ENCODE measurements at regions not wholly inside any gene's neighbourhood (a gene's known extent, or its start where the extent isn't known, plus 50 kb on each side); places are given as distances from the start of the nearest gene placed in this dataset.

DNA sequence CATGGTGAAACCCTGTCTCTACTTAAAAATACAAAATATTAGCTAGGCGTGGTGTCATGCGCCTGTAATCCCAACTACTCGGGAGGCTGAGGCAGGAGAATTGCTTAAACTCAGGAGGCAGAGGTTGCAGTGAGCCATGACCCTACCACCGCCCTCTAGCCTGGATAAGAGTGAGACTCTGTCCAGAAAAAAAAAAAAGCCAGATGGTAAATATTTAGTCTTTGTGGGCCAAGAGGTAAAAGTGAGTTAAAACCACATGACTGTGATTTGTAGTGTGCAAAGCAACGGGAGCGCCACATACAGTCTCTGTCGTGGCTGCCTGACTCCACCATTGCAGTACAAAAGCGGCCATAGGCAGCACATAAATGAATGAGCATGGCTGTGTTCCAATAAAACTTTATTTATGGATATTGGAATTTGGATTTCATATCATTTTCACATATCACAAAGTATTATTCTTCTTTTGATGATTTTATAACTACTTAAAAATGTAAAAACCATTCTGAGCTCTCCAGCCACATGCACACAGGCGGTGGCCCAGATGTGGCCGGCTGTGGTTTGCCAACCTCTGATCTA lies 51.8 kb upstream of the CASZ1 start:
- Mint-ChIP-seq H3K36me3 (ENCODE audit: low read depth) (no peaks in the 10 kb centered on the region), H3K27me3 (peaks cover 10% of the 10 kb centered on the region), H3K4me1 (ENCODE audit: low read depth) (no peaks in the 10 kb centered on the region), H3K9me3 (peaks cover 10% of the 10 kb centered on the region), H3K27ac (no peak overlapping the region), H3K4me3 (no peak overlapping the region)
- intact Hi-C loops (cut with micrococcal nuclease): no loop called here

DNA sequence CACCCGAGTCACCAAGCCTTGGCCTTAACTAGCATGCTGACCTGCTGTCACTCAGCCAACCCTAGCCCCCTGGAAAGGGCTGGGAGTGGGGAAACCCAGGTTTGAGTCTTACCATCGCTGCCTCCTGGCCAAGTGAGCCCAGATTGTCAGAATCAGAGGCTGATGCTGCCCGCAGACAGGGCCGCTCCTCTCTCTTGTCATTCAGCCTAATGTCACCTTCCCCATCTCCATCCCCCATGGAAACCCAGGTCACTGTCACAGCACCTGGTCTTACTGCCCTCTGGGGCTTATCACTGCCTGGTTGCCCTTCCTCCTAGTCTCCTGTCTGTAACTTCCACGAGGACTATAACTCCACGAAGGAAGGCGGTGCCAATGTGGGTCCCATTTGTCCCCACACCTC lies 53.6 kb upstream of the CASZ1 start:
- H3K9me3 Mint-ChIP-seq: peaks cover 5% of the 10 kb centered on the region
- H3K27ac Mint-ChIP-seq: no peak overlapping the region
- no peaks in the 10 kb centered on the region for H3K36me3 Mint-ChIP-seq (ENCODE audit: low read depth)
- peaks cover 5% of the 10 kb centered on the region for H3K27me3 Mint-ChIP-seq
- intact Hi-C loops (cut with micrococcal nuclease): no loop called here
- no peaks in the 10 kb centered on the region for H3K4me1 Mint-ChIP-seq (ENCODE audit: low read depth)
- no peak overlapping the region for H3K4me3 Mint-ChIP-seq

DNA sequence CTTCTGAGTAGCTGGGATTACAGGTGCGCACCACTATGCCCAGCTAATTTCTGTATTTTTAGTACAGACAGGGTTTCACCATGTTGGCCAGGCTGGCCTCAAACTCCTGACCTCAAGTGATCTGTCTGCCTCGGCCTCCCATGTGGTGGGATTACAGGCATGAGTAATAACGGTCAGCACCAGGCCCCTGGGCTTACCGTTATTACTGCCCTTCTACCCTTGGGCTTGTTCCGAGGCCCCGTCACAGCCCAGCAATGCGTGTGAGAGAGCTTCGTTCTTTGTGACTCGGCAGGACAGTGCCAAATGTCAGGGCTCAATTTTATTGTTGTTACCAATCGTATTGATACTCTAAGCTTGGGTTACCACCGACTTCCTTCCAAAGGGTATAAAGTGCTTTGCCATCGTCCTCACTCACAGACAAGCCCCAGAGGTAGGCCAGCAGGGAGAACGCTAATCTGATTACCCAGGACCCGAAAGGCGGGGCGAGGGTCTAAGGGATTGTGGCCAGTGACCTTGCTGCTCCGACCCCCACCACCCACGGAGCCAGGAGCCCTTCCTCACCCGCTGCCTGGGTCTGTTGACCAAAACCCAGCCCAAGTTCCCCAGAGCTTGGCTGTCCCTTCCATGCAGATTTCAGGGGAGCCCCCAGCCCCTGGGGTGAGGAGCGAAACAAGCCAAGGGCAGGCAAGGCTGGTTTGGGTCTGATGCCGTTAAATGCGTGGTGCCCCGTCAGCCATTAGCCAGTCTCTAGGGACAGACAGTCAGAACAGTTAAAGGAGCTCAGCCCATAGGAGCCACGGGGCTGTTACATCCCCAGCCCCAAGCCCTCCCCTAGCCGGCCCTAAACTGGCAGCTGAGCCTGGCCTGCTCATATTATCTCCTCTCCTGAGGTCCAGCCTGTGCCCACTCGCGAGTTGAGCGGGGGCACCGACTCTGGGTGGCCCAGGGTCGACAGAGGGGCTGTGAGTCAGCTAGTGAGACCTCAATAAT lies 54.9 kb upstream of the CASZ1 start:
- Mint-ChIP-seq H3K9me3 (peaks cover 9% of the 10 kb centered on the region), H3K4me3 (no peak overlapping the region), H3K27me3 (peaks cover 2% of the 10 kb centered on the region), H3K27ac (no peak overlapping the region), H3K4me1 (ENCODE audit: low read depth) (no peaks in the 10 kb centered on the region), H3K36me3 (ENCODE audit: low read depth) (no peaks in the 10 kb centered on the region)
- intact Hi-C loops (cut with micrococcal nuclease): no loop called here

DNA sequence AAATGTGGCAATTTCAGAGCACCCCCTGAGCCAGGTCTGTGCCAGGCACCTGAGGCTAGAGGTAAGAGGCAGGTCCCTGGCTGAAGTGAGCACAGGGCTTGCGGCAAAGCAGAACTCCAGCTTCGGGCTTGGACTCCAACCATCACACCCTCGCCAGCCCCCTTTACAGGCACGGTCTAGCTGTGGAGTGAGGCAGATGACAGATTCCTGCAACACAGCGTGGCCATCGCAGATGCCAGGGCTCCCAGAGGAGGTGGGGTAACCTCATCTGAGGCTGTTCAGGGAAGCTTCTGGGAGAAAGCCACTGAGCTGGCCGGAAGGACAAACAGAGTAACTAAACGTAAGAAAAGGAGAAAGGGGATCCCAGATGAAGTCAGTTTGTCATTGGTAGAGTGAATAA lies 55.6 kb upstream of the CASZ1 start:
- no peaks in the 10 kb centered on the region for H3K36me3 Mint-ChIP-seq (ENCODE audit: low read depth)
- no peaks in the 10 kb centered on the region for H3K4me1 Mint-ChIP-seq (ENCODE audit: low read depth)
- no peak overlapping the region for H3K4me3 Mint-ChIP-seq
- intact Hi-C loops (cut with micrococcal nuclease): no loop called here
- no peak overlapping the region for H3K27ac Mint-ChIP-seq
- no peaks in the 10 kb centered on the region for H3K27me3 Mint-ChIP-seq
- H3K9me3 Mint-ChIP-seq: peaks cover 9% of the 10 kb centered on the region

DNA sequence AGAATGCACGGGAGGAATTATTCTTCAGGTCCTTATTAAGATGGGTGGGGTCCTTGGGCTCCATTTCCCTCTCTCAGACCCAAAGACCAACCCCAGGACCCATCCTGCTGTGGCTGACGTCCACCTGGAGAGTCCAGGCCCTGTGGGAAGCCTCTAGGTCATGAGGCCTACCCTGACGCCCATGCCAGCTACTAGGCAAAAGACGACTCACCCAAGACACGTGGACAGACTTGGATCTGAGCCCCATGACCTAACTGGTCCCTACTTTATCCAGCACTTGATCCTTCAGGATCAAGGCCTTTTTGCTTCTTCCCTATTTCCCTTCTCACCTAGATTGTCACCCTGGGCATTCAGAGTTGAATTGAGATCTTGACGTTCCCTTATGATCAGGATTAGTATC lies 56.0 kb upstream of the CASZ1 start:
- intact Hi-C loops (cut with micrococcal nuclease): no loop called here
- Mint-ChIP-seq H3K27ac (no peak overlapping the region), H3K36me3 (ENCODE audit: low read depth) (no peaks in the 10 kb centered on the region), H3K27me3 (no peaks in the 10 kb centered on the region), H3K4me1 (ENCODE audit: low read depth) (no peaks in the 10 kb centered on the region), H3K4me3 (no peak overlapping the region), H3K9me3 (peaks cover 9% of the 10 kb centered on the region)

DNA sequence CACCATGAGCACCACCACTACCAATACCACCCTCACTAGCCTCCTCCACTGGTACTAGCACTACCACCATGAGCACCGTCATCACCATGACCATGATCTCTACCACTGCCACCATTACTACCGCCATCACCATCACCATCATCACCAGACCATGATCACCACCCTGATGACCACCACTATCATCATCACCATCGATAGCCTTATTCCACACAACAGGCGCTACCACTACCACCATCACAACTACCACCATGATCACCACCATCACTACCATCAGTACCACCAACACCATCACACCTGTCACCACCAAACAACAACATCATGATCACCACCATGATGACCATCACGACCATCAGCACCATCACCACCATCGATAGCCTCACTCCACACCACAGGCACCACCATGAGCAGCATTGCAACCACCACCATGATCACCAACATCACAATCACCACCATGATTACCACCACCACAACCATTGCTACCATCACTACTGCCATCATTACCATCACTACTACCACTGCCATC lies 56.6 kb upstream of the CASZ1 start:
- Mint-ChIP-seq H3K27ac (no peak overlapping the region), H3K4me3 (no peak overlapping the region), H3K4me1 (ENCODE audit: low read depth) (no peaks in the 10 kb centered on the region), H3K36me3 (ENCODE audit: low read depth) (no peaks in the 10 kb centered on the region), H3K27me3 (no peaks in the 10 kb centered on the region), H3K9me3 (peaks cover 9% of the 10 kb centered on the region)
- intact Hi-C loops (cut with micrococcal nuclease): no loop called here

DNA sequence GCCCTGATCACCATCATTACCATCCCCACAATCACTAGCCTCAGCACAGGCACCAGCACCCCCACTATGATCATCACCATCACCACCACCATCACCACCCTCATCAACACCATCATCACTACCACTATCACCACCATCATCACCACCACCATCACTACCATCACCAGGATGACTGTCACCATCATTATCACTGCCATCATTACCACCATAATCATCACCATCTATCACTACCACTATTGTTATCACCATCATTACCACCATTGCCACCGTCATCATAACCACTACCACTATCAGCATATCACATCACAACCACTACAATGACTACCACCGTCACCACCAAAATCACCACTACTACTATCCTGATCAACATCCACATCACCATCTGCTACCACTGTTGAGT lies 57.3 kb upstream of the CASZ1 start:
- peaks cover 9% of the 10 kb centered on the region for H3K9me3 Mint-ChIP-seq
- no peak overlapping the region for H3K4me3 Mint-ChIP-seq
- no peaks in the 10 kb centered on the region for H3K4me1 Mint-ChIP-seq (ENCODE audit: low read depth)
- intact Hi-C loops (cut with micrococcal nuclease): no loop called here
- H3K36me3 Mint-ChIP-seq (ENCODE audit: low read depth): no peaks in the 10 kb centered on the region
- no peaks in the 10 kb centered on the region for H3K27me3 Mint-ChIP-seq
- no peak overlapping the region for H3K27ac Mint-ChIP-seq

DNA sequence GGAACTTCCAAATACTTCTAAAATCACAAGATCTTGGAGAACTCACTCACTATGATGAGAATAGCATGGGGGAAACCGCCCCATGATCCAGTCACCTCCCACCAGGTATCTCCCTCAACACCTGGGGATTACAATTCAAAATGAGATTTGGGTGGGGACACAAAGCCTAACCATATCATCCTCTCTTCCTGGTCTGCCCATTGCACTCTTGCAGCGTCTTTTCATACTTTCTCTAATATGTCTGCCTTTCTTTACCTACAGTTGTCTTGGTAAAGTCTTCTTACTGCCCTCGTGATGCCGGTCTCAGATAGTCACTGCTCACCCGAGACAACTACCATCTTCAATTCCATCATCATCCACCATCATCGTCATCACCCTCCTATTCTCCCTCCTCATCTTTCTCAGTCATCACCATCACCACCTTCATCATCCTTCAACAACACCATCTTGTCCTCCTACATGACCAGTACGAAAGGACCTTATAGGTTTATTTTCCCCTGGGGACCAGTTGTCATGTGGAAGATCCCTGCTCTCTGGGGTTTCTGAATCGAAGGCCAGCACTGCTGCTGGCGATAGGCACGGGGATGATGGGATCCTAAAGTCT lies 58.5 kb upstream of the CASZ1 start:
- H3K27ac Mint-ChIP-seq: no peak overlapping the region
- no peaks in the 10 kb centered on the region for H3K4me1 Mint-ChIP-seq (ENCODE audit: low read depth)
- no peaks in the 10 kb centered on the region for H3K36me3 Mint-ChIP-seq (ENCODE audit: low read depth)
- H3K9me3 Mint-ChIP-seq: peaks cover 9% of the 10 kb centered on the region
- intact Hi-C loops (cut with micrococcal nuclease): no loop called here
- peaks cover 1% of the 10 kb centered on the region for H3K27me3 Mint-ChIP-seq
- H3K4me3 Mint-ChIP-seq: no peak overlapping the region

DNA sequence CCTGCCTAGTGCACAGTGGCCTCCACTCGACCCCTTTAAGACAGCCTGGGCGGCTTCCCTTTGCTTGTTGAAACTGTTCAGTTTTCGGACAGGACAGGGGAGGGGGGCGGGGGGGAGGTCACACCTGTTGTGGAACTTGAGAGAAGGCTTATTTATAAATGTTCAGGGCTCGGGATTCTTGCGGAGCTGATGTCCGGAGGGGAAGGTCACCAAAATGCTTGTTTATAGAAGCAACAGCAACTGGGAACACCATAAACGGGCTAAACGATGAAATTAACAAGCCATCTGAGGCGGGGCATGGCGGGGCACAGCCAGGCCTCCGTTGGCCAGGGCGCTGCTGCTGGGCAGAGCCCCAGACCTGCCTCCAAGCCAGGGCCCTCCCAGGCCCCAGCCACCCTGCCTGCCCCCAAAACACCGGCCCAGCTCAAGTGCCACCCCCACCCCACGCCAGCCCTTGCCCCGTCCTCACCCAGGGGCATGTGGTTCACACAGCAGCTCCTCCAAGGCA lies 59.8 kb upstream of the CASZ1 start:
- intact Hi-C loops (cut with micrococcal nuclease): no loop called here
- H3K27me3 Mint-ChIP-seq: peaks cover 9% of the 10 kb centered on the region
- H3K9me3 Mint-ChIP-seq: peaks cover 9% of the 10 kb centered on the region
- H3K4me1 Mint-ChIP-seq (ENCODE audit: low read depth): no peaks in the 10 kb centered on the region
- no peak overlapping the region for H3K27ac Mint-ChIP-seq
- H3K36me3 Mint-ChIP-seq (ENCODE audit: low read depth): no peaks in the 10 kb centered on the region
- H3K4me3 Mint-ChIP-seq: no peak overlapping the region

DNA sequence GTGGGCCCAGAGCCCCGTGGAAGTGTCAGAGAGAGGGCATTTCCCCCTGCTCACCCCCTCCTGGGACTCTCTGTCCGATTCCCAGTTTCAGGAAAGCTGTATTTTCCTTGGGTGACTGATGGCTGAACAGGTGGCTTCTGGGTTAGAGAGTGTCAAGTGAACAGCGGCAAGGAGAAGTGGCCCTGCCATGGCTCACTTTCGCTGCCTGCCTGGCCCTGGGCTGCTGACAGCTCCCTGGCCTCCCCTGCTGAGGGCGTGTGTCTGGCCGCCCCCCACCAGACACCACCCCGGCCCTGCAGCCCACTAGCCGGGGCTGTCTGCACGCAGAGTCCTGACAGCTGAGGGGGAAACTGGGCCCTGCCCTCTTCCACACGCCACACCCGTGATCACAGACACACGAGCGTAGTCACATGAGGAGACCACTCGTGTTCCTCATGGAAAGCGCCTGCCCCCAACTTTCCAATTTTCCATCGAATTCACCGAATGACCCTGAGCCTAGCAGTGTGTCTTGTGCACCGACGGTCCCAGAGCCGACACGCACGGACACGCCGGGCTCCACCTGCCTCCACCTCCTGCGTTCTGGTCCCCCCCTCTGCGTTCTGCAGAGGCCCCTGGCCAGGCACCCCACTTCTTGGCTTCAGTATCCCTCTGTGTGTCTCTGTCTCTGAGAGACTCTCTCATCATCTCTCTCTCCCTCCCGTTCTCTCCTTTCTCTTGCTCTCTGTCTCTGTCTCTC lies 60.6 kb upstream of the CASZ1 start:
- Mint-ChIP-seq H3K4me3 (no peak overlapping the region), H3K27ac (no peak overlapping the region), H3K9me3 (peaks cover 9% of the 10 kb centered on the region), H3K27me3 (peaks cover 11% of the 10 kb centered on the region), H3K36me3 (ENCODE audit: low read depth) (no peaks in the 10 kb centered on the region), H3K4me1 (ENCODE audit: low read depth) (no peaks in the 10 kb centered on the region)
- intact Hi-C loops (cut with micrococcal nuclease): no loop called here

DNA sequence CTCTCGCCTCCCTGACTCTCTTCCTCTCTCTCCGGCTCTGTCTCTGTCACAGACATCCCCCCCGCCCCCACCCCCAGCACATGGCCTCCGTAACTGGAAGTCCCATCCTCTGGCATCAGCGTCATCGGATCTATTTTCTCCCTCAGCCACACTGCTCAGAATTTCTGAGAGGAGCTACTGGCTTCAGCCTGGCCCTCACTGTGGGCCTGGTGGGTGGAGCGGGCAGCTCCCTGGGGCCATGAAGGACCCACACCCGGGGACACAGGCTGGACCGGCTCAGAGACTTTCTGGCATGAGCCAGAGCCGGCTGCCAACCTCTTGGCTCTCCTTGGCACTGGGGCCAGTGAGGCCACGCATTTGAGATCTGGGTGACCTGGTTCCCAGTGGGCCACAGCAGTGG lies 61.2 kb upstream of the CASZ1 start:
- Mint-ChIP-seq H3K27me3 (peaks cover 13% of the 10 kb centered on the region), H3K4me3 (no peak overlapping the region), H3K4me1 (ENCODE audit: low read depth) (no peaks in the 10 kb centered on the region), H3K27ac (no peak overlapping the region), H3K36me3 (ENCODE audit: low read depth) (no peaks in the 10 kb centered on the region), H3K9me3 (peaks cover 9% of the 10 kb centered on the region)
- intact Hi-C loops (cut with micrococcal nuclease): no loop called here

DNA sequence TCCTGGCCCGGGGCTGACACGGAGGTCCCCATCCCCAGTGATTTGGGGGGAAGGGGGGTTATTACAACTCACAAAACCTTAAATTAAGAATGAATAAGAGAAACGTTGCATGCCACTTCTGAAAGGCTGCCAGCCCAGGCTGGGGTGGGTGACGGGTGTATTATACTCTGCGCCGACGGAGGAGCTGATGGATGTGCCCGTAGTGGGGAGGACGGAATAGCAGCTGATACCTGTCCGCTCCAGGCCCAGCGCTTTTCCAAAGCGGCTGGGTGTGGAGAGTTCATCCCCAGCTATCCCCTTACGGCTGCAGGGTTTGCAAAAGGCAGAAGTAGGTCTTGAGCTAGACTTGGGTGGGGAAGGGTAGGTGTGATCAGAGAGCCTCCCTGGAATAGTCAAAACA lies 63.8 kb upstream of the CASZ1 start:
- Mint-ChIP-seq H3K4me1 (ENCODE audit: low read depth) (no peaks in the 10 kb centered on the region), H3K4me3 (no peak overlapping the region), H3K27ac (no peak overlapping the region), H3K36me3 (ENCODE audit: low read depth) (no peaks in the 10 kb centered on the region), H3K9me3 (peaks cover 1% of the 10 kb centered on the region), H3K27me3 (peaks cover 39% of the 10 kb centered on the region)
- intact Hi-C loops (cut with micrococcal nuclease): no loop called here

DNA sequence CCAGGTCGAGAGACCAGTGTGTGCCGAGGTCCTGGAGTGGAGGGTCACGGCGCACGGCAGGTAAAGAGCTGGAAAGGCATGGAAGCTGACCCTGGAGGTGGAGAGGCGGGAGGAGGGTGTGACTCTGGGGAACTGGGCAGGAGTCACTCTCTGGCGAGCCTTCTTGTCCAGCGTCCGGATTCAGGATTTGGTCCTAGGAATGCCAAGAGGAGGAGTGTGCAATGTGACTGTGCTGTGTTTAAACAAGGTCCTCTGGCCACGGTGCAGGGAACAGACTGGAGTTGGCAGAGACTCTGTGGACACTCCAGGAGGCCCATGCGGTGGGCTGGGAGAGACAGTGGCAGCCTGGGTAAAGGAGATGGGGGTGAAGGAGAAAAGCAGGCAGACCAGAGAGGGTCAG lies 64.2 kb upstream of the CASZ1 start:
- H3K27me3 Mint-ChIP-seq: peaks cover 43% of the 10 kb centered on the region
- no peak overlapping the region for H3K4me3 Mint-ChIP-seq
- no peaks in the 10 kb centered on the region for H3K36me3 Mint-ChIP-seq (ENCODE audit: low read depth)
- no peaks in the 10 kb centered on the region for H3K9me3 Mint-ChIP-seq
- H3K4me1 Mint-ChIP-seq (ENCODE audit: low read depth): no peaks in the 10 kb centered on the region
- no peak overlapping the region for H3K27ac Mint-ChIP-seq
- intact Hi-C loops (cut with micrococcal nuclease): no loop called here
